ENCODE measurements at regions not wholly inside any gene's neighbourhood (a gene's known extent, or its start where the extent isn't known, plus 50 kb on each side); places are given as distances from the start of the nearest gene placed in this dataset.

DNA sequence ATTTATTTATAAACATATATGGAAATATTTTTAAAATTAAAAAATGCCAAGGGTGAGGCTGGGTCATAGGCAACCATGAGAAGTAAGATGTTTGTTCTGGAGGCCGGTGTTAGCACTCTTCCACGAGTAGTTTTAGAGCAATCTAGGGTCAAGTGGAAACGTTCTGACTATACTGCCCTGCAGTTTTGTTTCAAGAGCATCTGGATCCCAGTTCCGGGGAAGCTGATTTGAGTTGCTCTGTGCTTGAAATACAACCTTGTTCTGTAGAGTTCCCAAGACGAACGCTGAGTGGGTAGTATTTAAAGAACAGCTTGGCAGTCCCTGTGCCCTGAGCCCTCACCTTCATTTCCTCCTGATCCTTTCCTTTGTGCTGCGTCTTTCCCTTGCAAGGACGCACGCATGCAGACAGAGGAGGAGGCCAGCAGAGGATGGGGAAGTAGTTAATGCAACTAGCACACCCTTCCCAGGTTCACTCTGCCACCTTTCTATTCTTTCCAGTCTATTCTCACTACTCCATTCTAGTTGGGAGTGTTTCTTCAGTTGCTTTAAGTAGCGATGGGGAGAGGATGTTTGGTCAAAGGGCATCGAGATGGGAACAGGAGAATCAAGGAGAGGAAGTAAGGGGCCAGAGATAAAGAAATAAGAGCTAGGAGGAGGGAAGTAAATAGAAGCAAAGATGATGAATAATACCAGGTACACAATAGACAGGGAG, 68.3 kb upstream of the ZSWIM6 start:
- no peak for DNase-seq

DNA sequence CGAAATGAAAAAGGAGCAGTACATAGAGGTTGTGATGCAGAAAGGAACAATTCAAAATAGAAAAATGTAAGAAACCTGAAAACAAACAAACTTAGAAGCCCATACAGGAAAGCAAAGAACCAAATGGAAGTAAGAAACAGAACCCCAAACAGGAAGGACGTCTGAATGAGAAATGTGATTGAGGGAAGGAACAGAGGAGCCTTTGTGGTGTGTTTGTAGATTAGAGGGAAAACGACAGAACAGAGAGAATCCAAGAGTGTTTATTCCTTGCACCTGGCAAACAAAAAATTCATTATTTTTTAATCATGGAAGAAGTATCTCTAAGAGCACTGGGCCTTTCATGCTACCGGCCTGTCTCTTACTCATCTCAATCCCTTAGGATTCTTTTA, 67.8 kb upstream of the ZSWIM6 start:
- DNase-seq = no peak

DNA sequence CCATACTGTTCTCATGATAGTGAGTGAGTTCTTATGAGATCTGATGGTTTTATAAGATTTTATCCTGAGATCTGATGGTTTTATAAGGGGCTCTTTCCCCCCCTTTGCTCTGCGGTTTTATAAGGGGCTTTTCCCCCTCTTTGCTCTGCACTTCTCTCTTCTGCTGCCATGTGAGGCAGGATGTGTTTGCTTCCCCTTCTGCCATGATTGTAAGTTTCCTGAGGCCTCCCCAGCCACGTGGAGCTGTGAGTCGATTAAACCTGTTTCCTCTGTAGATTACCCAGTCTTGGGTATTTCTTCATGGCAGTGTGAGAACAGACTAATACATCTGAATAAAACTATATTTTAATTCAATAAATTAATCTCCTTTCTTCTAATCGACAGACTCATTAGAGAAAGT, 64.9 kb upstream of the ZSWIM6 start:
- no peak for DNase-seq

DNA sequence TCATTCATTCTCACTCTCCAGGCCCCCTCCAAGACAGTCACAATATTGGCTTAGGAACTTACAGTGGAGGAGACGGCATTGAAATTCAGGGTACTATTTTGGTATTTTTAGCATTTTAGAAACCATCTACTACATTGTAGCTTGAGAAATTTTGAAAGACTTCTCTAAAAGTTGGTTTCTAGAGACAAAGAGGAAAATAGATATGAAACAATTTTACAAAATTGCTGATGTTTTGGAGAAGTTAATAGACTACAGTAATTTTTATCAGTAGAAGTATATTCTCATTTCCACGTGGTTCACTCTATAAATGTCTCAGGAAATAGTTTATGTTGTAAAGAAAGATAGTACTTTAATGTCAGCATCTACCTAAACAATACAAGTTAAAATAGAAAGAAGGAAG, 63.2 kb upstream of the ZSWIM6 start:
- no peak for DNase-seq

DNA sequence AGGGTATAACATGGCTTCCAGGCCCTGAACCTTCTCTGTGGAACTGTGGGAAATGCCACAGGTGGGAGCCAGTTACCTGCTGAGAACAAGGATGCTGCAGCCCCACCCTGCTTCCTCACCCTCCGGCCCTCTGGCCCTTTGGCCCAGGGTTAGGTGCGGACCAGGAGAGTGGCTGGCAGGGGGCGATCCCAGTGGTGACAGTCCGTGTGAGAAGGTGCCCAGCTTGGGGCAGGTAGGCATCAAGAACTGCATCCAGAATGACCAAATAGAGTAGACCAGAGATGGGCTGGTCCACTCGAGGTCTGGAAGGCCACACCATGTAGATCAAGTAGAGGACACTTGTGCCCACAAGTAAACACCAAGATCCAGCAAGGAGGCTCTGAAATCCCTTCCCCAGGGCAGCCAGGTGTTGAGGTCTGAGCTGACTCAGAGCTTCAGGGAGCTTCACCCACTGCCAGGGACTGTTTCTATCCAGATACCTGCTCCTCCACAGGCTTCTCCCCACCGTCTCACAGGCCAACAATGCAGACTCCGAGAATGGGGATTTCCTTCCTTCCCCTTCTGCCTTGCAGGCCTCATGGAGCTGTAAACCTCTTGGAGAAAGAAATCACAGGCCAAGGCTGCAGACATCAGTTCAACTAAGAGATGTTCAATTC, 61.4 kb upstream of the ZSWIM6 start:
- DNase-seq = no peak

GRCh38 chr5:61272688-61273087, 59.4 kb upstream of the ZSWIM6 start:
- DNase-seq = no peak

DNA sequence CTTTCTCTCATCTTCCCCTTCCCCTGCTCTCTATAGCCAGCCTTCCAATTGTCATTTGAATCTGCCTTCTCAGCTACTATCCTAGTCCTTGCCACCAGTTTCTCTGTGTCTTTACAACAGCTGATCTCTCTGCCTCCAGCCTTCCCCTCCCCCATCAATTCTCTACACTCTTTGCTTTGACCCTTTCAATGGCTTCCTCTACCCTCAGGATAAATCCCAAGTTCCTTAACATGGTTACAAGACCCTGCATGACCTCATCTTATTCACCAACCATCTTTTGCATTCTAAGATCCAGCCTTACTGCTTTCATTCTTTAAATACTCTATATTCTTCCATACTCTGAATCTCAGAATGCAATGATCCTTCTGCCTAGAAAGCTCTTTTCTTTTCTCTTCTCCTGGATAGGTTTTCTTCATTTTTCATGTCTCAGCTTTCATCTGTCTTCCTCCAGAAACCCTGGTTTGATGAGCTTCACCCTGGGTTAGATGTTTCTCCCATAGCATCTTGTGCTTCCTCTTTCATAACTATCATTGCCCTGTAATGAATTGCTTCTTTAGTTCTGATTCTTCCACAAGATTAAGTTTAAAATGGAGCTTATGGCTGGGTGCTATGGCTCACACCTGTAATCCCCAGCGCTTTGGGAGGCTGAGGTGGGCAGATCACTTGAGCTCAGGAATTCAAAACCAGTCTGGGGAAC, 58.6 kb upstream of the ZSWIM6 start:
- DNase-seq = no peak

DNA sequence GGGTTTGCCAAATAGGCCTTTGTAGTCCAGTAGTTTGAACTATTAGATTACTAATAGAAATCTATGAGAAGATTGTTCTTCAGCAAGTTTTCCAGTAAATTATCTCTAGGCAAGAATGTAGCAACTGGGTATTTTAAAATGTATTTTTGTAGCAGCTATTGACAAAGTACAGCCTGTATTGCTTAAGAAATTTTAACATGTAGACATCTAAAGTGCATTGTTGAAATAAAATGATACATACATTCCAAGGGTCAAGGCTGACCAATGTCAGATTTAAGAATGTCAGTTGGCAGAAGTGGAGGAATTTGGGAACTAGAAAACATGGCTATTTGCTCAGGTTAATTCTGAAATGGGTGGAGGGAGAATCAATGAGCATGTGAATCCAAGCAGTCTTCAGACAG, 57.5 kb upstream of the ZSWIM6 start:
- DNase-seq = no peak

DNA sequence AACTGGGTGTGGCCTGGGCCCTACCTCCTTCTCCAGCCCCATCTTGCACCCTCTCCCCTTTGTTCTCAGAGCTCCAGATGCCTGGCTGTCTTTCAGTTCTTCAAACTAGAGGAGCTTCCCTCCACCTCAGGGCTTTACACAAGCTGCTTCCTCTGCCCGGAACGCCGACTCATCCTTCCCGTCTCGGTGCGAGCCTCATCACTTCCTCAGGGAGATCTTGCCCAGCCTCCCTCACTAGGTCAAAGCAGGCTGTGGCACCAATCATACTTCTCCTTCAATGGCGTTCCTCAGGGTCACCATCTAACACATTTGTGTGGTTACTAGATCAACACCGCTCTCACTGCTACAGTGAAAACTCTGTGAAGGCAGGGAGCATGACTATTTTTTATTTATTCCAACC, 56.2 kb upstream of the ZSWIM6 start:
- DNase-seq = peak; percentile 83

- no peak for DNase-seq
These were observed 54.9 kb upstream of the ZSWIM6 start for GRCh38 chr5:61277190-61277589.

DNA sequence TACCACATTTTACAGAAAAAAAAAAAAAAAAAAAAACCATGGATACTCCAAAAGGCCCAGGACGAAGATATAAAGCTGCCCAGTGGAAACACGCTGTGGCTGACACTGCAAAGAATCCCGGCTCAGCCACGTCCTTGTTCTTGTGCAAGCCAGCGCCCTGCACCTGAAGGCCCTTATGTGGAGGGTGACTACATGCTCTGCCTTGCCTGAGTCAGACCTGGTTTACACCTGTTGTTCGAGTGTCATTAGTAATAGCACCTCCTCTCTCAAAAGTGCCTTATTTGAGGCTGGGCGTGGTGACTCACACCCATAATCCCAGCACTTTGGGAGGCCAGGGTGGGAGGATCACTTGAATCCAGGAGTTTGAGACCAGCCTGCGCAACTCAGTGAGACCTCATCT, 54.3 kb upstream of the ZSWIM6 start:
- DNase-seq = no peak

DNA sequence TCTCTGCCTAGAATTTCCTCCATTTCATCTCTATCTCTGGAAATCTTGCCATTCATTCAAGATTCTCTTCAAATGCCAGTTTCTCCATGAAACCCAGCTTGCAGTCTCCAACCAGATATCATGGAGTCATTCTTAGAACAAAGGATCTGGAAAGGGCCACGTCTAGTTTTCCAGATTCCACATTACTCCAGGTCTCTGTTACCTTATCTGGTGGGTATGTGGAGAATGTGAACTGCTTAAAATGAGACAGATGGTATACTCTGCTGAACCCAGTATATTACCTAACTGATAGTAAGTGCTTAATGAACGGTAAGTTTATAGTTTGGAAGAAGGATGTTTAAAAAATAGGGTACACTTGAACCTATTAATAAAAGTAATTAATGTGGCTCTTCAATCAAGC, 52.3 kb upstream of the ZSWIM6 start:
- no peak for DNase-seq

DNA sequence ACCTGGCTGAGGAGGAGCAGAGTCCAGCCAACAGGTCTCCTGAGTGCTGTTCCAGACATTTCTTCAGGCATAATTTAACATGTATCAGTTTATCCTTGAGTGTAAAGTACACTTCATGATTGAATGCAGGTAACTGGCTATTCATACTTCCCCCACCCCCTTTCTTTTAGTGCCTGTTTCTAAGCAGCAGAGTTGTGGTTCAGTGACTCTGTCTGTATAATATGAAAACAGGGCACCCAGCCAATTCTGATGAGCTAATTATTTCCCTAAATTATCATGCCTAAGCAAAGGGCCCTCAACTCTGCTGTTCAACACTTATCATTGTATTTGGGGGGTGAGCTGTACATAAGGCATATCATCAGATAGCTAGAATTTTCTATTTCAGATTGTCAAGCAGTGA, 51.9 kb upstream of the ZSWIM6 start:
- DNase-seq = peak; percentile 92

DNA sequence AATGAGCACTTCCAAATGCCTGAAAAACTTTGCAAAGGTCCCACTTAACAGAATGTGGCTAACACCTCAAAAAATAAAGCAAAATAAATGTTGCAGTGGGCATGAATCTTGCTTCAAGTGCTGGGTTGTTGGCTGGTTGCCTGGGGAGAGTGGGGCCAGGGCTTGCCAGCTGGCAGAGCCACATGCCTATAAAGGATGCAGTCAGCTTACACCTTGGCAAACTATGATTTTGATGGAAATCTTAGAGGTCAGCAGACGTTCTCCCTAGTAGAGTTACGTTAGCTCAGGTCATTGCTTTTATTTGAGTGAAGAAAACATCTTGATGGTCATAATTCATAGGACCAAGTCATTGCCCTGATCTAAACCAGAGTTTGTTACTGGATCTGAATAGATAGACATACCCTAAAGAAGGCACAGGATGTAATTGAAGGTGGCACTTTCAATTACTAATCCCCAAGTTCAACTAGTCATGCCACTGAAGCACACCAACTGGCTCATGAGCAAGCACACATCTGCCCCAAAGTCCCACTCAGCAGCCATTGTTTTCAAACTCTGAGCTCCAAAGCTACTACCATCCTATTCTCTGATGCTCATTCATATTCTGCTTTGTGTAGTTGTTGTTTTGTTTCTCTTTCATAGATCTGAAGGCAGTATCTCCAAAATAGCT, 51.2 kb upstream of the ZSWIM6 start:
- DNase-seq = no peak

GRCh38 chr5:61281686-61282085, 50.4 kb upstream of the ZSWIM6 start:
- no peak for DNase-seq

Data from hematopoietic multipotent progenitor cell treated with erythropoietin and hydrocortisone succinate and interleukin-3 and kit ligand, for 4 days (in vitro differentiated cells).